ENCODE measurements at regions not wholly inside any gene's neighbourhood (a gene's known extent, or its start where the extent isn't known, plus 50 kb on each side); places are given as distances from the start of the nearest gene placed in this dataset.

- no peak for TF ChIP-seq CTCF (conservative IDR thresholded peaks at IDR 0.05; ENCODE audit: low read depth, low read length)
- no peak for TF ChIP-seq EZH2phosphoT487 (IDR thresholded peaks at IDR 0.05; ENCODE audit: borderline replicate concordance, low read length)
These were observed 102.7 kb downstream of the BTG1 start for GRCh38 chr12:92042791-92043531.

Measured in PC-3 (cell line).